ENCODE measurements at regions not wholly inside any gene's neighbourhood (a gene's known extent, or its start where the extent isn't known, plus 50 kb on each side); places are given as distances from the start of the nearest gene placed in this dataset.

GRCh38 chr6:137361701-137362100, 132.5 kb downstream of the OLIG3 start:
- no peak overlapping the region for H3K4me3 Mint-ChIP-seq
- no peak for DNase-seq (ENCODE audit: low read depth, low spot score)
- no peaks in the 10 kb centered on the region for H3K9me3 Mint-ChIP-seq
- H3K27me3 Mint-ChIP-seq (ENCODE audit: low read depth), result peaks cover 91% of the 10 kb centered on the region
- H3K36me3 Mint-ChIP-seq (ENCODE audit: low read depth), result no peaks in the 10 kb centered on the region
- peaks cover 37% of the 10 kb centered on the region for H3K4me1 Mint-ChIP-seq
- no peak overlapping the region for H3K27ac Mint-ChIP-seq (ENCODE audit: unreplicated experiment)
- TF ChIP-seq CTCF (conservative IDR thresholded peaks at IDR 0.05), result no peak

DNA sequence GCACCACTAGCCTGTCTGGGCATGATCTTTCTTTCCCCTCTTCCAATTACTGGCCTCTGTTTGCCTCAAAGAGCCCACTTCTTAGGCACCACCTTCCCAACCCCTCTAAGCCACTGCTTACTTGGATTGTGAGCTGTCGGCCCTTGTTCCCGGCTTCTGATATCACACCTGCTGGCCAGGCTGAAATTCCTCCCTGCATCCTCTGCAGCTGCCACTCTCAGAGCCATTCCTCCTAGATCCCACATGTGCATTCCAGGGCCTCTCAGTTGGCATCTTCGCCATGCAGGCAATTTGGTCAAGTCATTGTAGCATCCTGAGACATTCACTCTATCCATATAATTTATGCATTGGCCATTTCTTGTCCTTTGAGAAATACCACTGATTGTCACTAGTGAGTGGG, 135.9 kb downstream of the OLIG3 start:
- TF ChIP-seq CTCF (conservative IDR thresholded peaks at IDR 0.05), result no peak
- Mint-ChIP-seq H3K27ac (ENCODE audit: unreplicated experiment) (no peak overlapping the region), H3K9me3 (no peaks in the 10 kb centered on the region), H3K27me3 (ENCODE audit: low read depth) (peaks cover 93% of the 10 kb centered on the region), H3K4me3 (peak overlapping the region; percentile 6), H3K36me3 (ENCODE audit: low read depth) (no peaks in the 10 kb centered on the region), H3K4me1 (peaks cover 34% of the 10 kb centered on the region)
- no peak for DNase-seq (ENCODE audit: low read depth, low spot score)

GRCh38 chr6:137357948-137358266, 136.3 kb downstream of the OLIG3 start:
- Mint-ChIP-seq H3K9me3 (no peaks in the 10 kb centered on the region), H3K36me3 (ENCODE audit: low read depth) (no peaks in the 10 kb centered on the region), H3K27ac (ENCODE audit: unreplicated experiment) (no peak overlapping the region), H3K27me3 (ENCODE audit: low read depth) (peaks cover 93% of the 10 kb centered on the region), H3K4me3 (peak overlapping the region; percentile 6), H3K4me1 (peaks cover 30% of the 10 kb centered on the region)
- no peak for DNase-seq (ENCODE audit: low read depth, low spot score)
- no peak for TF ChIP-seq CTCF (conservative IDR thresholded peaks at IDR 0.05)

- H3K4me1 Mint-ChIP-seq, result peaks cover 25% of the 10 kb centered on the region
- no peak for TF ChIP-seq CTCF (conservative IDR thresholded peaks at IDR 0.05)
- H3K36me3 Mint-ChIP-seq (ENCODE audit: low read depth), result no peaks in the 10 kb centered on the region
- DNase-seq (ENCODE audit: low read depth, low spot score), result peak; percentile 59
- H3K9me3 Mint-ChIP-seq, result no peaks in the 10 kb centered on the region
- no peak overlapping the region for H3K27ac Mint-ChIP-seq (ENCODE audit: unreplicated experiment)
- no peak overlapping the region for H3K4me3 Mint-ChIP-seq
- peaks cover 92% of the 10 kb centered on the region for H3K27me3 Mint-ChIP-seq (ENCODE audit: low read depth)
Measured at GRCh38 chr6:137357263-137357947, 136.8 kb downstream of the OLIG3 start.

GRCh38 chr6:137353842-137354397, 134.7 kb upstream of the IFNGR1 start:
- H3K36me3 Mint-ChIP-seq (ENCODE audit: low read depth), result no peaks in the 10 kb centered on the region
- H3K4me3 Mint-ChIP-seq, result no peak overlapping the region
- DNase-seq (ENCODE audit: low read depth, low spot score), result no peak
- peaks cover 96% of the 10 kb centered on the region for H3K27me3 Mint-ChIP-seq (ENCODE audit: low read depth)
- H3K9me3 Mint-ChIP-seq, result no peaks in the 10 kb centered on the region
- no peak overlapping the region for H3K27ac Mint-ChIP-seq (ENCODE audit: unreplicated experiment)
- no peak for TF ChIP-seq CTCF (conservative IDR thresholded peaks at IDR 0.05)
- H3K4me1 Mint-ChIP-seq, result peaks cover 30% of the 10 kb centered on the region

All from neural crest cell (in vitro differentiated cells).